DMS 273 treated with DMSO at 0.1 percent for 48 hours (cell line): ENCODE measurements at regions not wholly inside any gene's neighbourhood (a gene's known extent, or its start where the extent isn't known, plus 50 kb on each side); places are given as distances from the start of the nearest gene placed in this dataset.

Experiments
- DNase-seq: peaks from one replicate; lab custom pipeline; 2025; lab: John Stamatoyannopoulos, UW

GRCh38 chr2:46813020-46813415, 102.6 kb downstream of the MCFD2 start:
- DNase-seq: peak; percentile 37
